ENCODE measurements at regions not wholly inside any gene's neighbourhood (a gene's known extent, or its start where the extent isn't known, plus 50 kb on each side); places are given as distances from the start of the nearest gene placed in this dataset.

GRCh38 chr5:4735261-4735660 is 404.9 kb upstream of the ADAMTS16 start:
- TF ChIP-seq CEBPB (IDR thresholded peaks at IDR 0.05) = no peak
- no peak for TF ChIP-seq RAD21 (IDR thresholded peaks at IDR 0.05; ENCODE audit: low read depth)
- TF ChIP-seq TCF12 (IDR thresholded peaks at IDR 0.05; ENCODE audit: low read depth) = no peak
- TF ChIP-seq EGR1 (IDR thresholded peaks at IDR 0.05) = no peak
- no peak for TF ChIP-seq REST (IDR thresholded peaks at IDR 0.05; ENCODE audit: low read depth)
- TF ChIP-seq TAF1 (IDR thresholded peaks at IDR 0.05; ENCODE audit: low read depth) = no peak
- TF ChIP-seq EP300 (IDR thresholded peaks at IDR 0.05; ENCODE audit: borderline replicate concordance) = no peak
- TF ChIP-seq CREB1 (IDR thresholded peaks at IDR 0.05; ENCODE audit: low read depth) = no peak
- no peak for TF ChIP-seq MAX (IDR thresholded peaks at IDR 0.05)

All from Ishikawa (cell line).